ENCODE measurements at regions not wholly inside any gene's neighbourhood (a gene's known extent, or its start where the extent isn't known, plus 50 kb on each side); places are given as distances from the start of the nearest gene placed in this dataset.
A peak's percentile ranks its signal among the peaks of the same experiment; 100 is the strongest.

DNA sequence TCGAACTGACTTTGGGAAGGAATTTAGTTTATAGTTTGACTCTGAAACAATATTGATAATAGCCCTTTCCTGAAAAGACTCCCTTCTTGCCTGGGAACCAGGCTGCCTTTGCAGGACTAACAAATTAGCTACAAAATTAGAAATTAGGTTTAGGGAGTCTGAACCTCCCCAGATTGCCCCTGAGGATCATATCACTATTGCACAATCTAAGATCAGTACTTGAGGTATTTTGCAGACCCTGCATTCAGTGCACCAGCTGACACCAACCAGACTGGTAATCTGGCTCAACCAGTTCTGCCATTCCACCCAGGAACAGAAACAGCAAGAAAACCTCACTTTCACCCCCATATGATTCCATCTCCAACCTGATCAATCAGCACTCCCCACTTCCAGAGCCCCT is 131.8 kb upstream of the GALNT5 start:
- Histone ChIP-seq H3K27ac (no peak overlapping the region), H3K9me3 (no peaks in the 10 kb centered on the region), H3K36me3 (no peaks in the 10 kb centered on the region), H3K4me3 (no peak overlapping the region), H3K4me1 (peaks cover 9% of the 10 kb centered on the region), H3K27me3 (ENCODE audit: low read depth) (no peaks in the 10 kb centered on the region)
- ATAC-seq (no peak), DNase-seq (no peak)
- intact Hi-C loops (cut with DNase I): no loop called here
- TF ChIP-seq CTCF (IDR thresholded peaks at IDR 0.05): no peak

GRCh38 chr2:157127249-157128012 is 130.1 kb upstream of the GALNT5 start:
- Histone ChIP-seq H3K4me1 (peaks cover 9% of the 10 kb centered on the region), H3K27me3 (ENCODE audit: low read depth) (no peaks in the 10 kb centered on the region), H3K9me3 (no peaks in the 10 kb centered on the region), H3K4me3 (no peak overlapping the region), H3K27ac (peak overlapping the region; percentile 15), H3K36me3 (no peaks in the 10 kb centered on the region)
- ATAC-seq (peak; percentile 81 to 94), DNase-seq (no peak)
- intact Hi-C loops (cut with DNase I): no loop called here
- no peak for TF ChIP-seq CTCF (IDR thresholded peaks at IDR 0.05)

- H3K4me1 ChIP-seq: no peaks in the 10 kb centered on the region
- no peaks in the 10 kb centered on the region for H3K9me3 ChIP-seq
- H3K27ac ChIP-seq: no peak overlapping the region
- ATAC-seq: no peak
- no peak overlapping the region for H3K4me3 ChIP-seq
- no peak for TF ChIP-seq CTCF (IDR thresholded peaks at IDR 0.05)
- no peaks in the 10 kb centered on the region for H3K36me3 ChIP-seq
- DNase-seq: no peak
- H3K27me3 ChIP-seq (ENCODE audit: low read depth): no peaks in the 10 kb centered on the region
- intact Hi-C loops (cut with DNase I): no loop called here
Measured at GRCh38 chr2:157143901-157144300, 113.6 kb upstream of the GALNT5 start.

DNA sequence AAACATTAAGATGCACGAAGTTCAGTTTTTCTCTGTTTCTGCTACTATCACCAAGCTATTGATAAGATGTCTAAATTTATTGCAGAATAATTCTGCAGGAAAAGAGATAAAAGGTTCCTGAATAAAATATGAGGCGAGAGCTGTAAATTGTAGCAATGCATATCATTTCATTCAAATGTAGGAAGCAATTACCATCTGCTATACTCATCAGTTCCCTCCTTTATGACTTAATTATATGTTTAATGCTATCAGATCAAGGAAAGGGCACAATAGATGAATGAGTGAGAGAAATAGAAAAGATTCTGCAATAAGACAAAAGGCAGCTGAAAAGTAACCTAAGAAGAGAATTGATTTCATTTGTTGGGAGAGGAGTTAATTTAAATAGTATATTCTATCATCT is 108.2 kb upstream of the GALNT5 start:
- DNase-seq (no peak), ATAC-seq (no peak)
- Histone ChIP-seq H3K9me3 (no peaks in the 10 kb centered on the region), H3K27ac (no peak overlapping the region), H3K27me3 (ENCODE audit: low read depth) (no peaks in the 10 kb centered on the region), H3K36me3 (no peaks in the 10 kb centered on the region), H3K4me3 (no peak overlapping the region), H3K4me1 (no peaks in the 10 kb centered on the region)
- intact Hi-C loops (cut with DNase I): no loop called here
- TF ChIP-seq CTCF (IDR thresholded peaks at IDR 0.05): no peak

- DNase-seq (no peak), ATAC-seq (no peak)
- TF ChIP-seq CTCF (IDR thresholded peaks at IDR 0.05): no peak
- intact Hi-C loops (cut with DNase I): no loop called here
- Histone ChIP-seq H3K36me3 (no peaks in the 10 kb centered on the region), H3K4me1 (no peaks in the 10 kb centered on the region), H3K27ac (no peak overlapping the region), H3K27me3 (ENCODE audit: low read depth) (no peaks in the 10 kb centered on the region), H3K9me3 (no peaks in the 10 kb centered on the region), H3K4me3 (no peak overlapping the region)
Measured at GRCh38 chr2:157150747-157151146, 106.8 kb upstream of the GALNT5 start.

Data from lower lobe of right lung (tissue), 2 donors.